ENCODE measurements at regions not wholly inside any gene's neighbourhood (a gene's known extent, or its start where the extent isn't known, plus 50 kb on each side); places are given as distances from the start of the nearest gene placed in this dataset.

- Histone ChIP-seq H3K27ac (ENCODE audit: low read depth in 2 of 2, low read length in 2 of 2) (no peak overlapping the region), H3K9me3 (ENCODE audit: control insufficient read depth in 2 of 3, insufficient read depth in 1 of 3, low read length in 3 of 3) (no peaks in the 10 kb centered on the region), H3K36me3 (ENCODE audit: control insufficient read depth in 2 of 3, insufficient read depth in 3 of 3, low read length in 3 of 3) (no peaks in the 10 kb centered on the region), H3K4me3 (ENCODE audit: low read length in 3 of 3) (no peak overlapping the region), H3K4me1 (ENCODE audit: control insufficient read depth in 2 of 3, insufficient read depth in 2 of 3, low read depth in 1 of 3, low read length in 3 of 3) (no peaks in the 10 kb centered on the region), H3K27me3 (ENCODE audit: control insufficient read depth, insufficient read depth, low read length) (no peaks in the 10 kb centered on the region), H3K9ac (ENCODE audit: low read length in 3 of 3) (no peak overlapping the region)
- FAIRE-seq (no peak), DNase-seq (no peak)
- intact Hi-C loops (cut with DNase I) = no loop called here
- no peak for TF ChIP-seq CTCF (IDR thresholded peaks at IDR 0.05; ENCODE audit: borderline replicate concordance, extremely low read depth, insufficient read depth)
Measured at GRCh38 chr3:66747261-66747660, 246.4 kb upstream of the LRIG1 start.

DNA sequence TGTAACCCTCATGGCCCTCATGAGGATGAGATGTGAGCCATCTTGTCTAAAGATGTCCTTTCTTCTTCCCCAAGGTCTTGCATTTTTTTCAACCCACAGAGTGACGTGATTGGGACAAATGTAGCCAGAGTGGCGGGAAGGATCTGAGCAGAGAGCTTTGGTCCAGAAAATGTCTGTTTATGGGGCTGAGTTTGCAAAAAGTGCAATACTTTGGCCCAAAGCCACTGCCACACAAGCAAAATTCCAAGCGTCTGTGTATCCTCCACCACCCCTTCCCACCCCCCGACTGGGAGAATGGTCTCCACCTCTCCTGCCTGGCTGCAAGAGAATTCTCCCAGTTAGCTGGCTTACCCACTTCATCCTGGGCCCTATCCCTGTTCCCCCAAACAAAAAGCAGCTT is 246.9 kb upstream of the LRIG1 start:
- H3K9ac ChIP-seq (ENCODE audit: low read length in 3 of 3) = no peak overlapping the region
- TF ChIP-seq CTCF (IDR thresholded peaks at IDR 0.05; ENCODE audit: borderline replicate concordance, extremely low read depth, insufficient read depth) = no peak
- H3K4me3 ChIP-seq (ENCODE audit: low read length in 3 of 3) = no peak overlapping the region
- DNase-seq (no peak), FAIRE-seq (no peak)
- H3K27ac ChIP-seq (ENCODE audit: low read depth in 2 of 2, low read length in 2 of 2) = no peak overlapping the region
- no peaks in the 10 kb centered on the region for H3K36me3 ChIP-seq (ENCODE audit: control insufficient read depth in 2 of 3, insufficient read depth in 3 of 3, low read length in 3 of 3)
- H3K9me3 ChIP-seq (ENCODE audit: control insufficient read depth in 2 of 3, insufficient read depth in 1 of 3, low read length in 3 of 3) = no peaks in the 10 kb centered on the region
- H3K27me3 ChIP-seq (ENCODE audit: control insufficient read depth, insufficient read depth, low read length) = no peaks in the 10 kb centered on the region
- H3K4me1 ChIP-seq (ENCODE audit: control insufficient read depth in 2 of 3, insufficient read depth in 2 of 3, low read depth in 1 of 3, low read length in 3 of 3) = no peaks in the 10 kb centered on the region
- intact Hi-C loops (cut with DNase I) = no loop called here

DNA sequence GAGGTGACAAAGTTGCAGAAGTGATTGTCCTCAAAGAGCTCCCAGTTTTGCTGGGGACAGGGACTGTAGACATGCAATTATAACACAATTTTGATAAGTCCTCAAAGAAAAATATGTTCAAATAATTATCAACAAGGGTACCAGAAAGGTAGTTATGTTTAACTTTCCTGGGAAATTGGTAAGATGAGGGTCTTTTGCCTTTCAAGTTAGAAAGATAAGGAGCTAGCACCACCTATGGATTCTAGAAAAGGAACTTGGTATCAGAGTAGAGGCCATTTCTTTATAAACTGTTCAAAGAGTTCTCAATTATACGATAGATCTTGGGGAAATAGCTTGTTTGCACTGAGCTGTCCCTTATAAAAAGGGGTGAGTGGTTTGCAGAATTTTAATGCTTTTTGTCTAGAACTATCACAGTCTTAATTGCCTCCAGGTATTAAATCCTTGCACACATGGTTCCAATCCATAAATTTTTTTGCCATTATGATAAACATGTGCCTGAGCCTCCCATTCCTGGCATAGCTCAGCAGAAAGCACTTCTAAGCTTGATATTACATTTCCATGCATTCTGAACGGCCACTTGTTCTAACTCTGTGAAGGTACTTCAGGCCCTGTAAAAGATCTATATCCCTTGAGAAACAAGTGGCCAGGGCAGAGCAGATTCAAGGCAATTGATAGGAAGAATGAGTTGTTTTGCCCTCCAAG is 247.5 kb upstream of the LRIG1 start:
- intact Hi-C loops (cut with DNase I) = no loop called here
- H3K4me3 ChIP-seq (ENCODE audit: low read length in 3 of 3) = no peak overlapping the region
- H3K27ac ChIP-seq (ENCODE audit: low read depth in 2 of 2, low read length in 2 of 2) = no peak overlapping the region
- no peaks in the 10 kb centered on the region for H3K27me3 ChIP-seq (ENCODE audit: control insufficient read depth, insufficient read depth, low read length)
- no peak for TF ChIP-seq CTCF (IDR thresholded peaks at IDR 0.05; ENCODE audit: borderline replicate concordance, extremely low read depth, insufficient read depth)
- no peaks in the 10 kb centered on the region for H3K4me1 ChIP-seq (ENCODE audit: control insufficient read depth in 2 of 3, insufficient read depth in 2 of 3, low read depth in 1 of 3, low read length in 3 of 3)
- no peaks in the 10 kb centered on the region for H3K9me3 ChIP-seq (ENCODE audit: control insufficient read depth in 2 of 3, insufficient read depth in 1 of 3, low read length in 3 of 3)
- no peak overlapping the region for H3K9ac ChIP-seq (ENCODE audit: low read length in 3 of 3)
- H3K36me3 ChIP-seq (ENCODE audit: control insufficient read depth in 2 of 3, insufficient read depth in 3 of 3, low read length in 3 of 3) = no peaks in the 10 kb centered on the region
- FAIRE-seq = no peak
- DNase-seq = peak in 2 of 5 donors; percentile 33 to 45

DNA sequence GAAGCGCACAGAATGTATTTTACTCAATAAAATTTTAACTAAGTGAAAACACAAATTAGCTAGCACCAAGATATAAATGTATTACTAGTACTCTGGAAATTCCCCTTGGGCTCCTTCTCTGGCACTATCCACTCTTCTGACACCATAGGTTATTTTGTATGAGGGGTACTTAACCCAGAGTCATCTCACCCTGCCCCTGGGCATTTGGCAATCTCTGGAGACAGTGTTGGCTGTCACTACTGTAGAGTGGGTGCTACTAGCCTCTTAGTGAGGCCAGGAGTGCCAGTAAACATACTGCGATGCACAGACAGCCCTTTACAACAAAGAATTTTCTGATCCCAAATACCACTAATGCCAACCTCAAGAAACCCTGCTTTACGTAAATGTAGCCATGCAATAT is 246.3 kb upstream of the KBTBD8 start:
- no peak for FAIRE-seq
- DNase-seq = no peak
- Histone ChIP-seq H3K9ac (ENCODE audit: low read length in 3 of 3) (no peak overlapping the region), H3K9me3 (ENCODE audit: control insufficient read depth in 2 of 3, insufficient read depth in 1 of 3, low read length in 3 of 3) (no peaks in the 10 kb centered on the region), H3K4me3 (ENCODE audit: low read length in 3 of 3) (no peak overlapping the region), H3K27me3 (ENCODE audit: control insufficient read depth, insufficient read depth, low read length) (no peaks in the 10 kb centered on the region), H3K4me1 (ENCODE audit: control insufficient read depth in 2 of 3, insufficient read depth in 2 of 3, low read depth in 1 of 3, low read length in 3 of 3) (no peaks in the 10 kb centered on the region), H3K27ac (ENCODE audit: low read depth in 2 of 2, low read length in 2 of 2) (no peak overlapping the region), H3K36me3 (ENCODE audit: control insufficient read depth in 2 of 3, insufficient read depth in 3 of 3, low read length in 3 of 3) (no peaks in the 10 kb centered on the region)
- intact Hi-C loops (cut with DNase I) = no loop called here
- no peak for TF ChIP-seq CTCF (IDR thresholded peaks at IDR 0.05; ENCODE audit: borderline replicate concordance, extremely low read depth, insufficient read depth)

Data from kidney (tissue), 13 donors.